Mononuclear cell (primary cell): ENCODE measurements at regions not wholly inside any gene's neighbourhood (a gene's known extent, or its start where the extent isn't known, plus 50 kb on each side); places are given as distances from the start of the nearest gene placed in this dataset.

Experiments used
- H3K27me3 ChIP-seq: 2 replicates; pipeline ENCODE4 v1.6.0; 2011; ENCODE audit warnings: low read length, control low read depth; ENCODE audit not compliant: insufficient read depth
- H3K4me1 ChIP-seq: 2 replicates; pipeline ENCODE4 v1.5.1; 2011; ENCODE audit warnings: mild to moderate bottlenecking, low read length, control low read depth; ENCODE audit not compliant: insufficient read depth
- H3K4me3 ChIP-seq: 2 replicates; pipeline ENCODE4 v1.5.1; 2011; ENCODE audit warnings: mild to moderate bottlenecking, low read length, moderate library complexity
- H3K9me3 ChIP-seq: 2 replicates; pipeline ENCODE4 v1.5.1; 2011; ENCODE audit warnings: low read depth, mild to moderate bottlenecking, control low read depth, low read length

GRCh38 chr2:43127208-43127940, 99.0 kb downstream of the ZFP36L2 start:
- Histone ChIP-seq H3K4me3 (no peak overlapping the region), H3K9me3 (no peaks in the 10 kb centered on the region), H3K4me1 (peaks cover 88% of the 10 kb centered on the region), H3K27me3 (no peaks in the 10 kb centered on the region)

GRCh38 chr2:43126817-43127207, 99.6 kb downstream of the ZFP36L2 start:
- no peak overlapping the region for H3K4me3 ChIP-seq
- no peaks in the 10 kb centered on the region for H3K27me3 ChIP-seq
- H3K9me3 ChIP-seq, result no peaks in the 10 kb centered on the region
- peaks cover 88% of the 10 kb centered on the region for H3K4me1 ChIP-seq

DNA sequence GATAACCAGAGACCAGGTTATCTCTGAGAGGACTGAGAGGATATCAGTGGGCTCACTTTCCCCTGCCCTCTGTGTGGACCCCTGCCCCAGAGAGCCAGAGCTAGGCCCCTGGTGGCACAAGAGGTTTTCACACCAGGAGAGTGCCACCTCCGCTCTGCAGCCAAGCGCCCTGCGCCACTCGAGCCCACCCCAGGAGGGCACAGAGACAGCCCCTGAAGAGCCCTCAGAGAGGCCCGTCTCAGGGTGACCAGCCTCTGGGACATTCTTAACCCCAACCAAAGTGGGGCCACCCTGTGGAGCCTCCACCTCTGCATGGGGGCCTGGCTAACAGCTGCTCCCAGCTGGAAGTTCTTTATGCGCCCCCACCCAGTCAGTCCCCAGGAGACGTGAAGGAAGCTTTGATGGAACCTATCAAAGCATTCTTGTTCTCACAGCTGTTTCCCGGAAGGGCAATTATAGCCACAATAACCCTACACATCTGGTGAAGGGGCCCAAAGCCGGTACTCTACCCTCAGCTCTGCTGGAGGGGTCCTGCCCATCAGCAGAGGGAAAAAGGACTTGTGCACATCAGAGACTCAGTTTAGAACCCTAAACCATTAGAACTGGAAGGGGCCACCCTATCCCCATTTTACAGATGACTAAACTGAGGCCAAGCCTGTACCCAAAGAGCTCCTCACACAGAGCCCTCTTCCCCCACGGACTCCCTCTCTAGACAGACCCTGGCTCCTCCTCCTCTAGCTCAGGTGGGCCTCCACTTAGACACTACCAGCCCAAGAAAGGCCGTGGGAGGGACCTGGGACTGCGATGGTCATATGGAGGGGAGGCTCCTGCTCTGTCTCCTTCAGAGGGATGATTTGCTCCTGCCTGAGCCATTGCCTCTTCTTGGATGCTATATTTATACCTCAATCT, 101.1 kb downstream of the ZFP36L2 start:
- H3K27me3 ChIP-seq, result no peaks in the 10 kb centered on the region
- no peak overlapping the region for H3K4me3 ChIP-seq
- H3K4me1 ChIP-seq, result peaks cover 74% of the 10 kb centered on the region
- H3K9me3 ChIP-seq, result no peaks in the 10 kb centered on the region

- no peaks in the 10 kb centered on the region for H3K27me3 ChIP-seq
- H3K4me3 ChIP-seq, result no peak overlapping the region
- H3K9me3 ChIP-seq, result no peaks in the 10 kb centered on the region
- H3K4me1 ChIP-seq, result peaks cover 67% of the 10 kb centered on the region
Observed at GRCh38 chr2:43124687-43125057, 101.7 kb downstream of the ZFP36L2 start.

DNA sequence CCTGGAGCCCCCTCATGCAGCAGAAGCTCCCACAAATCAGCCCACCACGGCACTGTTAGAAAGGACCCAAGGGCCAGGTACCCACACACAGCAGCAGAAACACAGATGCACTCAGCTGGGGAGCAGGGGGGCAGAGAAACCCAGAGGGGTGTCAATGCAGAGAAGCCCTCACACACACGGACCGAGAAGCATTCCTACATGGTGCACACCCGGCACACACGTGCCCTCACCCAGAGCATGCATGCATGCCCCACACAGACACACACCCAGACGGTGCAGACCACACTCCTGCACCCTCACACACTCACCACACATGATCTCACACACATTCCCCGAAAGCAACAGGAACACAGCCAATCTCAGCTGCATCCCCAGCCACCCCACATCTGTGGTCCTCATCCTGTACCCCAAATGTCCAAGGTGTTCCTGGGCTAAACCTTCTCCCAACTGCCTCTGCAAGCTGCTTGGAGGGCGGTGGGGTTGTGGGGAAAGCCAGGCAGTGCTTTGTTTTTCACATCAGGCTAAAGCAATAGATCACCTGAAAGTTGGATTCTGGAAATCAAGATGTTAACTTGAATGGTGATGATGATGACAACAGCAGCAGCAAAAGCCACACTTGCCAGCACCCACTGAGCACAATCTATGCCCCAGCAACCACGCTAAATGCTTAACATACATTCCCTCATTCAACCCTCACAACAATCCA, 102.3 kb downstream of the ZFP36L2 start:
- H3K9me3 ChIP-seq, result no peaks in the 10 kb centered on the region
- no peak overlapping the region for H3K4me3 ChIP-seq
- H3K4me1 ChIP-seq, result peaks cover 62% of the 10 kb centered on the region
- H3K27me3 ChIP-seq, result no peaks in the 10 kb centered on the region

GRCh38 chr2:43123486-43123885, 102.9 kb downstream of the ZFP36L2 start:
- Histone ChIP-seq H3K27me3 (no peaks in the 10 kb centered on the region), H3K9me3 (no peaks in the 10 kb centered on the region), H3K4me1 (peaks cover 55% of the 10 kb centered on the region), H3K4me3 (no peak overlapping the region)

DNA sequence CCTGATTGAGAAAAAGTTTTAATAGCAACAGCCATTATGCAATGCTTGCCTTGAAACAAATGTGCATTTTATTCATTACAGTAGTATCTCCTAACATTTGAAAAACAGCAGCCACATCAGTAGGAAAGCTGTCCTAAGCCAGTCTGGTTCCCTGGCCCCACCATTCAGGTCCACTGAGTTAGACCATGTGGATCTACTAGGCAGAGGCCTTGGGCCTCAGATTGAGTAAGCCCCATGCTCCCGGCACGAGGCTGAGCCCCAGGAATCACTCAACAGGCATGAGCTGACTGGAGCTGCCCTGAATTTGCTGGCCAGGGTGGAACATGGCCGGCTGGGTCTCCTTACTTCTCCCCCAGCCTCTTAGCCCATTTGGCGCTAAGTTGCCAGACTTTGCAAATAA, 103.4 kb downstream of the ZFP36L2 start:
- Histone ChIP-seq H3K4me3 (no peak overlapping the region), H3K4me1 (peaks cover 51% of the 10 kb centered on the region), H3K9me3 (no peaks in the 10 kb centered on the region), H3K27me3 (no peaks in the 10 kb centered on the region)

- H3K4me3 ChIP-seq, result no peak overlapping the region
- no peaks in the 10 kb centered on the region for H3K9me3 ChIP-seq
- H3K4me1 ChIP-seq, result peaks cover 48% of the 10 kb centered on the region
- H3K27me3 ChIP-seq, result no peaks in the 10 kb centered on the region
Observed at GRCh38 chr2:43121580-43122314, 104.7 kb downstream of the ZFP36L2 start.

- peaks cover 32% of the 10 kb centered on the region for H3K4me1 ChIP-seq
- no peaks in the 10 kb centered on the region for H3K9me3 ChIP-seq
- H3K4me3 ChIP-seq, result no peak overlapping the region
- H3K27me3 ChIP-seq, result no peaks in the 10 kb centered on the region
Observed at GRCh38 chr2:43119303-43119702, 107.1 kb downstream of the ZFP36L2 start.

DNA sequence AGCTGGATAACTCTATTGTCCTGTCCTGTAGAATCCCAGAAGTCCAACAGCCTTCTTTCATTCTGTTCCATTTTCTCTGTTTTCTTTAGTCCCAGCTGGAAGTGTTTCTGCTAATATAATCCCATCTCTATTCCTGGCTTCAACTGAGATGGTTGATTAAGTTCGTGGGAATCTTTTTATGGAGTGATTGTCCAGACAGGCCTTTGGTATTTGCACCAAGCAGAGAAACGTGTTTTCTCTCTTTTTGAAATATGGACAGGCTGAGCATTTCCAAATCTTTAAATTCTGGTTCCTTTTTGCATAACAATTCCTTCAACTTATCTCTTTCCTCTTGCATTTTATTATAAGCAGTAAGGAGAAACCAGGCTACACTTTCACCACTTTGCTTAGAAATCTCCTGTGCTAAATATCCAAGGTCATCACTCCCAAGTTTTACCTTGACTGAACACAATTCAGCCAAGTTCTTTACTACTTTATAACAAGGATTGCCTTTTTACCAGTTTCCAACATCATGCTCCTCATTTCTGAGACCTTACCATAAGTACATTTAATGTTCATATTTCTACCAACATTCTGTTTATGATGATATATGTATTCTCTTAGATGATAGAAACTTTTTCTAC, 108.8 kb downstream of the ZFP36L2 start:
- Histone ChIP-seq H3K9me3 (no peaks in the 10 kb centered on the region), H3K4me3 (no peak overlapping the region), H3K27me3 (no peaks in the 10 kb centered on the region), H3K4me1 (peaks cover 40% of the 10 kb centered on the region)

DNA sequence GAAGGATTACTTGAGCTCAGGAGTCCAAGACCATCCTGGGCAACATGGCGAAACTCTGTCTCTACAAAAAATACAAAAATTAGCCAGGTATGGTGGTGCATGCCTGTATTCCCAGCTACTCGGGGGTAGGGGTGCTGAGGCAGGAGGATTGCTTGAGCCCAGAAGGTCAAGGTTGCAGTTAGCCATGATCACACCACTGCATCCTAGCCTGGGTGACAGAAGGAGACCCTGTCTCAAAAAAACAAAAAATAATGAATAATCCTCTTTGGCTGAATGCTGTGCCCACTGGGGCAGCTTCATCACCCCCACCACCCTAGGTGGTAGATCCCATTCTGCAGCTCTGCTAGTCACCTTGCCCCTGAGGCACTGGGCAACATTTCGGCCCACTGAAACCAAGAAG, 109.4 kb downstream of the ZFP36L2 start:
- no peak overlapping the region for H3K4me3 ChIP-seq
- no peaks in the 10 kb centered on the region for H3K27me3 ChIP-seq
- H3K4me1 ChIP-seq, result peaks cover 41% of the 10 kb centered on the region
- H3K9me3 ChIP-seq, result no peaks in the 10 kb centered on the region

GRCh38 chr2:43115881-43116280, 110.5 kb downstream of the ZFP36L2 start:
- no peak overlapping the region for H3K4me3 ChIP-seq
- H3K27me3 ChIP-seq, result no peaks in the 10 kb centered on the region
- no peaks in the 10 kb centered on the region for H3K9me3 ChIP-seq
- H3K4me1 ChIP-seq, result peaks cover 50% of the 10 kb centered on the region

GRCh38 chr2:43114210-43114609, 112.2 kb downstream of the ZFP36L2 start:
- no peaks in the 10 kb centered on the region for H3K27me3 ChIP-seq
- H3K9me3 ChIP-seq, result no peaks in the 10 kb centered on the region
- no peak overlapping the region for H3K4me3 ChIP-seq
- peaks cover 67% of the 10 kb centered on the region for H3K4me1 ChIP-seq

DNA sequence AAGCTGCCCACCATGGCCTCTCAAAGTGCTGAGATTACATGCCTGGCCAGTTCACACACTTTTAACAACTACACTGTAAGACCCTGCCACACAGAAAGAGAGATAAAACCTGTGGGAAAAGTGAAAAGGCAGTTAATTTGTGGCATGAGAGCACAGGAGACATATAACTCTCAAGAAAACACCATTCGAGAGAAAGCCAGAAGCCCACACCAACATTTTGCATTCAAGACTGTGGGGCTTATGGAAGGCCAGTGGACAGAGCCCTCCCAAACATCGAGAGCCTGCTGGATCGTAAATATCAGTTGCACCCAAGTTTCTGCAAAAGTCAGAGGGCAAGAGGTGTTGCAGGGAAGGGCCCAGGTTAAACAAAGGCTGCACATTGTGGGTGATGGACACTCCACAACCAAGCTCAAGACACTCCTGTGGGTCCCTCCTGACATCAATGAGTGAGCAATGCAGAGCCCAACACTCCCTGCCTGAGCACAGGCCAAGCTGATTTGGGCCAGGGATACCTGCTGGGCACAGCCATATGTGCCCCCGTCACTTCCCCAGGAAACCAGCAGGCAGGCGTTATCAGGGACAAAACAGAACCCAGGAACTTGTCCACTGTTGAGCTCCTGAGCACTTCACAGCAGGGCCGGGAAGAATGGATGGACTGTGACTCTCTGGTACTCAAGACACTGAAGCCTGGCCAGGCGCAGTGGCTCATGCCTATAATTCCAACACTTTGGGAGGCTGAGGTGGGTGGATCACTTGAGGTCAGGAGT, 114.4 kb downstream of the ZFP36L2 start:
- H3K27me3 ChIP-seq, result no peaks in the 10 kb centered on the region
- no peaks in the 10 kb centered on the region for H3K9me3 ChIP-seq
- no peak overlapping the region for H3K4me3 ChIP-seq
- H3K4me1 ChIP-seq, result peaks cover 81% of the 10 kb centered on the region
